IMR-90 (cell line): ENCODE measurements at regions not wholly inside any gene's neighbourhood (a gene's known extent, or its start where the extent isn't known, plus 50 kb on each side); places are given as distances from the start of the nearest gene placed in this dataset.

ENCODE experiments used
- ATAC-seq: fragments of 200-7000 bp; cut with Tn5 transposase; 2 replicates; pipeline ENCODE4 v1.9.1; 2020; ENCODE audit warnings: low read depth, mild to moderate bottlenecking, moderate library complexity
- BruUV-seq: library from RNA; stranded (reverse); fragments of 400-500 nt; replicated peaks from 2 replicates; lab custom pipeline; 2021; lab: Mats Ljungman, UMichigan
- CTCF ChIA-PET: fragments of 300-600 bp; formaldehyde crosslinking; extraction: SDS; loops from one replicate; lab custom pipeline; 2021; ENCODE audit warnings: antibody characterized with exemption; lab: Yijun Ruan, JAX
- POLR2A ChIA-PET: fragments of 300-600 bp; sonication (Branson Sonifier 250); formaldehyde crosslinking; loops from one replicate; lab custom pipeline; 2022; ENCODE audit warnings: antibody characterized with exemption; ENCODE audit not compliant: unreplicated experiment; lab: Charles Lee
- DNase-seq: peaks from one replicate; pipeline ENCODE4 v3.0.0; 2013
- H2AFZ ChIP-seq: replicated peaks from 2 replicates; pipeline ENCODE3; 2013; ENCODE audit warnings: low read length, mild to moderate bottlenecking; ENCODE audit not compliant: poor library complexity
- H2AK5ac ChIP-seq: 2 replicates; pipeline ENCODE4 v1.6.1; 2013; ENCODE audit warnings: low read depth, low read length, inconsistent platforms
- H2AK9ac ChIP-seq: replicated peaks from 2 replicates; pipeline ENCODE3; 2013; ENCODE audit warnings: mild to moderate bottlenecking, low read depth, low read length, moderate library complexity; ENCODE audit not compliant: poor library complexity
- H2BK120ac ChIP-seq: 2 replicates; pipeline ENCODE4 v1.6.1; 2013; ENCODE audit warnings: low read depth, low read length, inconsistent platforms
- H2BK15ac ChIP-seq: 3 replicates; pipeline ENCODE4 v1.6.1; 2013; ENCODE audit warnings: low read depth, low read length, inconsistent platforms
- H2BK20ac ChIP-seq: 2 replicates; pipeline ENCODE4 v1.6.1; 2013; ENCODE audit warnings: low read depth, mild to moderate bottlenecking, inconsistent platforms, low read length, moderate library complexity
- H2BK5ac ChIP-seq: 2 replicates; pipeline ENCODE4 v1.6.1; 2013; ENCODE audit warnings: mild to moderate bottlenecking, low read depth, low read length, inconsistent platforms; ENCODE audit not compliant: poor library complexity, severe bottlenecking
- H3K14ac ChIP-seq: replicated peaks from 2 replicates; pipeline ENCODE4 v1.6.1; 2013; ENCODE audit warnings: low read depth, low read length, inconsistent platforms
- H3K18ac ChIP-seq: 2 replicates; pipeline ENCODE4 v1.6.1; 2013; ENCODE audit warnings: low read depth, low read length, control low read depth
- H3K23ac ChIP-seq: 2 replicates; pipeline ENCODE4 v1.6.1; 2013; ENCODE audit warnings: low read depth, low read length, inconsistent platforms
- H3K27ac ChIP-seq: 2 replicates; pipeline ENCODE4 v1.5.1; 2013; ENCODE audit warnings: mild to moderate bottlenecking, control low read depth, low read length; ENCODE audit not compliant: insufficient read depth
- H3K27me3 ChIP-seq: 2 replicates; pipeline ENCODE4 v1.6.1; 2013; ENCODE audit warnings: low read length; ENCODE audit not compliant: control insufficient read depth, insufficient read depth
- H3K36me3 ChIP-seq: 2 replicates; pipeline ENCODE4 v1.6.1; 2013; ENCODE audit warnings: low read length, mixed read lengths; ENCODE audit not compliant: control insufficient read depth, insufficient read depth
- H3K4ac ChIP-seq: 2 replicates; pipeline ENCODE4 v1.6.1; 2013; ENCODE audit warnings: low read depth, low read length, inconsistent platforms
- H3K4me1 ChIP-seq: 2 replicates; pipeline ENCODE4 v1.6.1; 2013; ENCODE audit warnings: low read length, mixed read lengths; ENCODE audit not compliant: control insufficient read depth, insufficient read depth
- H3K4me2 ChIP-seq: 2 replicates; pipeline ENCODE4 v1.6.1; 2013; ENCODE audit warnings: low read depth, mild to moderate bottlenecking, control low read depth, low read length, moderate library complexity
- H3K4me3 ChIP-seq: 2 replicates; pipeline ENCODE4 v1.5.1; 2013; ENCODE audit warnings: low read depth, mild to moderate bottlenecking, control low read depth, low read length, moderate library complexity; ENCODE audit not compliant: insufficient read depth
- H3K56ac ChIP-seq: 2 replicates; pipeline ENCODE4 v1.6.1; 2013; ENCODE audit warnings: low read length, inconsistent platforms; ENCODE audit not compliant: insufficient read depth; ENCODE audit errors: extremely low read depth
- H3K79me1 ChIP-seq, 2 experiments: 2 replicates each; pipeline ENCODE4 v1.6.1; 2013; ENCODE audit warnings: low read length in 2 of 2, inconsistent platforms in 1 of 2, low read depth in 1 of 2
- H3K9ac ChIP-seq: 2 replicates; pipeline ENCODE4 v1.6.1; 2013; ENCODE audit warnings: low read depth, low read length, control low read depth
- H3K9me1 ChIP-seq: 2 replicates; pipeline ENCODE4 v1.6.1; 2013; ENCODE audit warnings: low read length, inconsistent platforms; ENCODE audit not compliant: insufficient read depth
- H3K9me3 ChIP-seq: 2 replicates; pipeline ENCODE4 v1.6.1; 2013; ENCODE audit warnings: low read length; ENCODE audit not compliant: control insufficient read depth, insufficient read depth
- H4K20me1 ChIP-seq: 2 replicates; pipeline ENCODE4 v1.6.1; 2013; ENCODE audit warnings: low read length, inconsistent platforms; ENCODE audit not compliant: insufficient read depth
- H4K5ac ChIP-seq: 2 replicates; pipeline ENCODE4 v1.6.1; 2013; ENCODE audit warnings: mild to moderate bottlenecking, low read depth, low read length, control low read depth
- H4K8ac ChIP-seq, 2 experiments: 2 replicates each; pipeline ENCODE4 v1.6.1; 2013; ENCODE audit warnings: low read depth in 2 of 2, low read length in 2 of 2, control low read depth in 1 of 2, inconsistent platforms in 1 of 2
- H4K91ac ChIP-seq: 2 replicates; pipeline ENCODE4 v1.6.1; 2013; ENCODE audit warnings: low read depth, low read length, inconsistent platforms; ENCODE audit not compliant: insufficient read depth
- BHLHE40 ChIP-seq: fragments of 150-350 bp; IDR thresholded peaks from 2 replicates; pipeline ENCODE4 v1.6.1; 2016; ENCODE audit warnings: mild to moderate bottlenecking, low read depth, low read length
- CEBPB ChIP-seq: IDR thresholded peaks from 2 replicates; pipeline ENCODE4 v1.6.1; 2012; ENCODE audit warnings: low read depth, low read length, improper control_type of control experiment
- CHD1 ChIP-seq: IDR thresholded peaks from 2 replicates; pipeline ENCODE4 v1.6.1; 2012; ENCODE audit warnings: low read depth, low read length, improper control_type of control experiment
- FOS ChIP-seq: fragments of 150-350 bp; IDR thresholded peaks from 2 replicates; pipeline ENCODE4 v1.6.1; 2016; ENCODE audit warnings: low read depth, low read length
- MAFK ChIP-seq: IDR thresholded peaks from 2 replicates; pipeline ENCODE4 v1.6.1; 2012; ENCODE audit warnings: low read depth, low read length, improper control_type of control experiment
- MXI1 ChIP-seq: IDR thresholded peaks from 2 replicates; pipeline ENCODE4 v1.6.1; 2012; ENCODE audit warnings: low read depth, mild to moderate bottlenecking, low read length, moderate library complexity, borderline replicate concordance
- NFE2L2 ChIP-seq: fragments of 150-350 bp; IDR thresholded peaks from 2 replicates; pipeline ENCODE4 v1.6.1; 2016; ENCODE audit warnings: low read depth, mild to moderate bottlenecking, low read length
- SMC3 ChIP-seq: fragments of 150-350 bp; IDR thresholded peaks from 2 replicates; pipeline ENCODE4 v1.6.1; 2016; ENCODE audit warnings: low read depth, mild to moderate bottlenecking, antibody characterized with exemption, low read length, moderate library complexity
- WGBS, 2 experiments: methylation state at CpG; one replicate each; pipeline versions ENCODE4 v1.1.5 to v1.1.7; 2013; ENCODE audit warnings: missing lambda C conversion rate in 2 of 2; ENCODE audit not compliant: insufficient read length in 1 of 2; ENCODE audit errors: extremely low coverage in 2 of 2; 5-methylcytosine and 5-hydroxymethylcytosine counted together
- dilution Hi-C: fragments of 300-500 bp; cut with HindIII; formaldehyde crosslinking; loops from one replicate; pipeline ENCODE4 v1.14.3; 2018; ENCODE audit warnings: low sequenced_read_pairs; ENCODE audit not compliant: unreplicated experiment
- in situ Hi-C: fragments of 300-500 bp; cut with MboI; formaldehyde crosslinking; loops from 3 replicates; pipeline ENCODE4 v1.14.3; 2019; ENCODE audit warnings: low sequenced_read_pairs, inconsistent platforms, mixed read lengths
- intact Hi-C: fragments of 100-400 bp; cut with micrococcal nuclease; formaldehyde crosslinking; loops from 2 replicates; pipeline ENCODE4 v1.10.0; 2022
- TF ChIP-seq, protein P1 (sequence below): conservative IDR thresholded peaks from 2 replicates; pipeline ENCODE4 v1.5.1; 2012; ENCODE audit warnings: mild to moderate bottlenecking, low read depth, low read length, improper control_type of control experiment
- TF ChIP-seq, protein P2 (sequence below): fragments of 150-350 bp; IDR thresholded peaks from 2 replicates; pipeline ENCODE4 v1.6.1; 2017; ENCODE audit warnings: mild to moderate bottlenecking, antibody characterized with exemption, low read length, low read depth
- TF ChIP-seq, protein P3 (sequence below): fragments of 150-350 bp; IDR thresholded peaks from 2 replicates; pipeline ENCODE4 v1.6.1; 2016; ENCODE audit warnings: low read depth, mild to moderate bottlenecking, low read length, moderate library complexity, borderline replicate concordance

DNA sequence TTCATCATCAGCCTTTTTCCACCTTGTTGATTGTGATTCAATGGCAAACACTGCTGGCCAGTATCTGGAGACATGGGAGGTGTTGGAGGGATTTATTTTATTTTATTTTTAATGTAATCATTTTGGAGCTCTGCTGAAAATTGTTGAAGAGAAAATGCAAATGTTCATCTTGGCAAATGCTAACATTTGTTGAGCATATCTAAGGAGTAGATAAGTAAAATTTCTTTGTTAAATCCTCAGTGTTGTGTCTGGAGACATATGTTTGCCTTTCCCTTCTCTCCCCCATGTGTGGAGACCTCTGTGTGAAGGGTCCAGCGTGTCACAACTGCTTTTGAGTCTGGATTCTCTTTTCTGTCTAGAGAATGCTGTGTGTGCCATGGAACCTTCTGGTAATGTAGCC, 300.3 kb downstream of the FZD1 start:
- H3K79me1 ChIP-seq = no peaks in the 10 kb centered on the region
- H3K4me2 ChIP-seq = no peak overlapping the region
- TF ChIP-seq MXI1 (no peak), NFE2L2 (no peak), BHLHE40 (no peak), CHD1 (no peak), CEBPB (no peak), MAFK (no peak), SMC3 (no peak), FOS (no peak)
- TF ChIP-seq, protein P1, sequence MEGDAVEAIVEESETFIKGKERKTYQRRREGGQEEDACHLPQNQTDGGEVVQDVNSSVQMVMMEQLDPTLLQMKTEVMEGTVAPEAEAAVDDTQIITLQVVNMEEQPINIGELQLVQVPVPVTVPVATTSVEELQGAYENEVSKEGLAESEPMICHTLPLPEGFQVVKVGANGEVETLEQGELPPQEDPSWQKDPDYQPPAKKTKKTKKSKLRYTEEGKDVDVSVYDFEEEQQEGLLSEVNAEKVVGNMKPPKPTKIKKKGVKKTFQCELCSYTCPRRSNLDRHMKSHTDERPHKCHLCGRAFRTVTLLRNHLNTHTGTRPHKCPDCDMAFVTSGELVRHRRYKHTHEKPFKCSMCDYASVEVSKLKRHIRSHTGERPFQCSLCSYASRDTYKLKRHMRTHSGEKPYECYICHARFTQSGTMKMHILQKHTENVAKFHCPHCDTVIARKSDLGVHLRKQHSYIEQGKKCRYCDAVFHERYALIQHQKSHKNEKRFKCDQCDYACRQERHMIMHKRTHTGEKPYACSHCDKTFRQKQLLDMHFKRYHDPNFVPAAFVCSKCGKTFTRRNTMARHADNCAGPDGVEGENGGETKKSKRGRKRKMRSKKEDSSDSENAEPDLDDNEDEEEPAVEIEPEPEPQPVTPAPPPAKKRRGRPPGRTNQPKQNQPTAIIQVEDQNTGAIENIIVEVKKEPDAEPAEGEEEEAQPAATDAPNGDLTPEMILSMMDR = no peak
- TF ChIP-seq, protein P2, sequence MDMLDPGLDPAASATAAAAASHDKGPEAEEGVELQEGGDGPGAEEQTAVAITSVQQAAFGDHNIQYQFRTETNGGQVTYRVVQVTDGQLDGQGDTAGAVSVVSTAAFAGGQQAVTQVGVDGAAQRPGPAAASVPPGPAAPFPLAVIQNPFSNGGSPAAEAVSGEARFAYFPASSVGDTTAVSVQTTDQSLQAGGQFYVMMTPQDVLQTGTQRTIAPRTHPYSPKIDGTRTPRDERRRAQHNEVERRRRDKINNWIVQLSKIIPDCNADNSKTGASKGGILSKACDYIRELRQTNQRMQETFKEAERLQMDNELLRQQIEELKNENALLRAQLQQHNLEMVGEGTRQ = no peak
- TF ChIP-seq, protein P3, sequence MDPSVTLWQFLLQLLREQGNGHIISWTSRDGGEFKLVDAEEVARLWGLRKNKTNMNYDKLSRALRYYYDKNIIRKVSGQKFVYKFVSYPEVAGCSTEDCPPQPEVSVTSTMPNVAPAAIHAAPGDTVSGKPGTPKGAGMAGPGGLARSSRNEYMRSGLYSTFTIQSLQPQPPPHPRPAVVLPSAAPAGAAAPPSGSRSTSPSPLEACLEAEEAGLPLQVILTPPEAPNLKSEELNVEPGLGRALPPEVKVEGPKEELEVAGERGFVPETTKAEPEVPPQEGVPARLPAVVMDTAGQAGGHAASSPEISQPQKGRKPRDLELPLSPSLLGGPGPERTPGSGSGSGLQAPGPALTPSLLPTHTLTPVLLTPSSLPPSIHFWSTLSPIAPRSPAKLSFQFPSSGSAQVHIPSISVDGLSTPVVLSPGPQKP = no peak
- no CpG with 5 or more reads among the region's 1 CpG for WGBS, 2 experiments
- no peak overlapping the region for H4K8ac ChIP-seq
- ChIA-PET CTCF (no interaction called here), POLR2A (no interaction called here)
- in situ Hi-C loops (no loop called here), intact Hi-C loops (loop anchor here (10.0 kb wide), 1 partner anchor 260 kb away; no protein-coding TSS in a partner anchor), dilution Hi-C loops (no loop called here)
- BruUV-seq = no TSS peak
- H3K36me3 ChIP-seq = no peaks in the 10 kb centered on the region
- no peak overlapping the region for H3K4ac ChIP-seq
- H4K91ac ChIP-seq = no peak overlapping the region
- no peak overlapping the region for H3K18ac ChIP-seq
- H3K9me1 ChIP-seq = no peaks in the 10 kb centered on the region
- no peaks in the 10 kb centered on the region for H4K20me1 ChIP-seq
- H4K5ac ChIP-seq = no peak overlapping the region
- no peak overlapping the region for H2BK120ac ChIP-seq
- no peak overlapping the region for H2BK20ac ChIP-seq
- no peaks in the 10 kb centered on the region; the same call in 1 of the 2 replicates for H3K4me1 ChIP-seq
- H3K56ac ChIP-seq = no peak overlapping the region
- DNase-seq = no peak
- H3K9me3 ChIP-seq = no peaks in the 10 kb centered on the region
- no peak for ATAC-seq
- H2BK5ac ChIP-seq = no peak overlapping the region
- peaks cover 2% of the 10 kb centered on the region; the same call in 1 of the 2 replicates for H3K27me3 ChIP-seq
- H3K23ac ChIP-seq = no peak overlapping the region
- H3K27ac ChIP-seq = no peak overlapping the region
- H3K14ac ChIP-seq = no peak overlapping the region
- H2AFZ ChIP-seq = no peak overlapping the region
- H3K4me3 ChIP-seq = no peak overlapping the region
- H3K9ac ChIP-seq = no peak overlapping the region
- H2AK9ac ChIP-seq = no peak overlapping the region
- no peak overlapping the region for H2AK5ac ChIP-seq
- no peak overlapping the region for H2BK15ac ChIP-seq
